Head of caudate nucleus (tissue), 42 donors: ENCODE measurements at regions not wholly inside any gene's neighbourhood (a gene's known extent, or its start where the extent isn't known, plus 50 kb on each side); places are given as distances from the start of the nearest gene placed in this dataset.

Source experiments
- DNase-seq, 42 donors: peaks; one replicate each; pipeline versions ENCODE4 v3.0.0 to v3.0.0-alpha.2; 2020 to 2021; ENCODE audit warnings: mixed read lengths in 7 of 42
- intact Hi-C: fragments of 100-400 bp; cut with DNase I; formaldehyde crosslinking; loops from one replicate; pipeline ENCODE4 v1.15.0; 2022

GRCh38 chr5:152277936-152278335 lies 127.1 kb downstream of the NMUR2 start:
- intact Hi-C loops, result no loop called here
- no peak for DNase-seq

GRCh38 chr5:152274224-152274623 lies 130.9 kb downstream of the NMUR2 start:
- no peak for DNase-seq
- intact Hi-C loops, result no loop called here

GRCh38 chr5:152271420-152271819 lies 133.7 kb downstream of the NMUR2 start:
- DNase-seq, result peak in 29 of 42 donors; percentile 7 to 60 (median 25)
- intact Hi-C loops, result no loop called here

GRCh38 chr5:152270096-152270495 lies 135.0 kb downstream of the NMUR2 start:
- DNase-seq, result no peak
- intact Hi-C loops, result no loop called here

GRCh38 chr5:152269533-152269932 lies 135.5 kb downstream of the NMUR2 start:
- intact Hi-C loops, result no loop called here
- no peak for DNase-seq

- DNase-seq, result no peak
- intact Hi-C loops, result no loop called here
These were observed 140.3 kb downstream of the NMUR2 start for GRCh38 chr5:152264645-152265254.

- no peak for DNase-seq
- intact Hi-C loops, result no loop called here
These were observed 142.4 kb downstream of the NMUR2 start for GRCh38 chr5:152262667-152263066.

- intact Hi-C loops, result no loop called here
- no peak for DNase-seq
These were observed 144.1 kb downstream of the NMUR2 start for GRCh38 chr5:152260940-152261339.

GRCh38 chr5:152259702-152260101 lies 145.4 kb downstream of the NMUR2 start:
- DNase-seq, result no peak
- intact Hi-C loops, result no loop called here

GRCh38 chr5:152256580-152256979 lies 148.5 kb downstream of the NMUR2 start:
- DNase-seq, result no peak
- intact Hi-C loops, result no loop called here

- no peak for DNase-seq
- intact Hi-C loops, result no loop called here
These were observed 149.7 kb downstream of the NMUR2 start for GRCh38 chr5:152255411-152255810.

GRCh38 chr5:152247850-152248385 lies 157.2 kb downstream of the NMUR2 start:
- intact Hi-C loops, result no loop called here
- DNase-seq, result no peak

- DNase-seq, result peak in 5 of 42 donors; percentile 2 to 45 (median 10)
- intact Hi-C loops, result no loop called here
These were observed 158.7 kb downstream of the NMUR2 start for GRCh38 chr5:152246401-152246800.

- no peak for DNase-seq
- intact Hi-C loops, result no loop called here
These were observed 167.5 kb downstream of the NMUR2 start for GRCh38 chr5:152237531-152237930.

- intact Hi-C loops, result no loop called here
These were observed 178.9 kb downstream of the NMUR2 start for GRCh38 chr5:152226191-152226590.

GRCh38 chr5:152221721-152222629 lies 183.1 kb downstream of the NMUR2 start:
- no peak for DNase-seq
- intact Hi-C loops, result no loop called here

More at GRCh38 chr5:152226191-152226590, 178.9 kb downstream of the NMUR2 start:
- DNase-seq, result no peak

- intact Hi-C loops, result no loop called here
- no peak for DNase-seq
These were observed 186.4 kb downstream of the NMUR2 start for GRCh38 chr5:152218694-152219093.

- DNase-seq, result no peak
- intact Hi-C loops, result no loop called here
These were observed 199.3 kb downstream of the NMUR2 start for GRCh38 chr5:152205804-152206203.

GRCh38 chr5:152202321-152202720 lies 202.8 kb downstream of the NMUR2 start:
- no peak for DNase-seq
- intact Hi-C loops, result no loop called here

- DNase-seq, result no peak
- intact Hi-C loops, result no loop called here
These were observed 211.5 kb downstream of the NMUR2 start for GRCh38 chr5:152193391-152194107.
